ENCODE measurements at regions not wholly inside any gene's neighbourhood (a gene's known extent, or its start where the extent isn't known, plus 50 kb on each side); places are given as distances from the start of the nearest gene placed in this dataset.

GRCh38 chr20:20820104-20820503 lies 107.7 kb upstream of the RALGAPA2 start:
- no peaks in the 10 kb centered on the region for H3K9me3 Mint-ChIP-seq
- peaks cover 2% of the 10 kb centered on the region; the same call in 1 of the 2 replicates for H3K27me3 Mint-ChIP-seq (ENCODE audit: insufficient read depth)
- H3K36me3 Mint-ChIP-seq (ENCODE audit: low read depth) = no peaks in the 10 kb centered on the region
- H3K27ac Mint-ChIP-seq = no peak overlapping the region
- no peak overlapping the region for H3K4me3 Mint-ChIP-seq
- no peak for DNase-seq
- peaks cover 8% of the 10 kb centered on the region; the same call in 1 of the 2 replicates for H3K4me1 Mint-ChIP-seq (ENCODE audit: low read depth)
- TF ChIP-seq, protein P1, sequence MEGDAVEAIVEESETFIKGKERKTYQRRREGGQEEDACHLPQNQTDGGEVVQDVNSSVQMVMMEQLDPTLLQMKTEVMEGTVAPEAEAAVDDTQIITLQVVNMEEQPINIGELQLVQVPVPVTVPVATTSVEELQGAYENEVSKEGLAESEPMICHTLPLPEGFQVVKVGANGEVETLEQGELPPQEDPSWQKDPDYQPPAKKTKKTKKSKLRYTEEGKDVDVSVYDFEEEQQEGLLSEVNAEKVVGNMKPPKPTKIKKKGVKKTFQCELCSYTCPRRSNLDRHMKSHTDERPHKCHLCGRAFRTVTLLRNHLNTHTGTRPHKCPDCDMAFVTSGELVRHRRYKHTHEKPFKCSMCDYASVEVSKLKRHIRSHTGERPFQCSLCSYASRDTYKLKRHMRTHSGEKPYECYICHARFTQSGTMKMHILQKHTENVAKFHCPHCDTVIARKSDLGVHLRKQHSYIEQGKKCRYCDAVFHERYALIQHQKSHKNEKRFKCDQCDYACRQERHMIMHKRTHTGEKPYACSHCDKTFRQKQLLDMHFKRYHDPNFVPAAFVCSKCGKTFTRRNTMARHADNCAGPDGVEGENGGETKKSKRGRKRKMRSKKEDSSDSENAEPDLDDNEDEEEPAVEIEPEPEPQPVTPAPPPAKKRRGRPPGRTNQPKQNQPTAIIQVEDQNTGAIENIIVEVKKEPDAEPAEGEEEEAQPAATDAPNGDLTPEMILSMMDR (IDR thresholded peaks at IDR 0.05) = peak; percentile 52

DNA sequence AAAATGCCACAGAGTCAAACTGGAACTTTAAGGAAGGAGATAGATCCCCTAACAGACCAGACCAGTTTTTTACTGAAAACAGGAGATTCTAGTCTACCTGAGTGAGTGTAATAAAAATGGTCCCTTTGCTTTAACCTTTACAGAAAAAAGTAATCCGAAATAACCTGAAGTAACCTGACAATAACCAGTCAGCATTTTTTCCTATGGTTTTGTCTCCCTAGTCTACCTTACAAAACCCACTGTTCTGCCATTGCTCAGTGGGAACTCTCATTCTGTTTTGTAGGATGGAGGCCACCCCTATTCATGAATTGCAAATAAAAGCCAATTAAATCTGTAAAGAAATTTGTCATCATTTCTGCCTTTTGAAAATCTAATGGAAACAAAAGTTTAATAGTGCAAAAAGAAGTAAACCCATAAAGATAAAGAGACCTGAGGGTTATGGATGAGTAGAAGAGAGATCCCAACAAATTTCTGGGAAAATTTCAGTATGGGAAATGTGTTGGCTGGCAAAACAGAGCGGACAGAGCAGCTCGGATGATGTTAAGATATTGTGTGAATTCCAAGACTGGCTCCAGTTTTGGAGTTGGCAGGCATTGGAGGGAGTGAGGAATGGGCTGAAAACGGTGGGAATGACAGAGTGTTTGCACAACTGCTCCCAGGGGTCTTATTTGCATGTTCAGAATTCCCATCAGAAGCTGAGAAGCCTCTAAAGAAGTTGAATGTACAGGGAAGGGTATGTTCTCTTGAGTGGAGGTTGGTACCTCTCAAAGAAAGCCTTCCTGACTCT lies 104.7 kb upstream of the RALGAPA2 start:
- DNase-seq = no peak
- peaks cover 8% of the 10 kb centered on the region; the same call in 1 of the 2 replicates for H3K4me1 Mint-ChIP-seq (ENCODE audit: low read depth)
- TF ChIP-seq, protein P1 (IDR thresholded peaks at IDR 0.05) = no peak
- H3K27me3 Mint-ChIP-seq (ENCODE audit: insufficient read depth) = no peaks in the 10 kb centered on the region
- H3K9me3 Mint-ChIP-seq = no peaks in the 10 kb centered on the region
- H3K36me3 Mint-ChIP-seq (ENCODE audit: low read depth) = no peaks in the 10 kb centered on the region
- H3K4me3 Mint-ChIP-seq = no peak overlapping the region
- no peak overlapping the region for H3K27ac Mint-ChIP-seq

GRCh38 chr20:20815711-20816455 lies 103.4 kb upstream of the RALGAPA2 start:
- Mint-ChIP-seq H3K27me3 (ENCODE audit: insufficient read depth) (peaks cover 3% of the 10 kb centered on the region; the same call in 1 of the 2 replicates), H3K4me3 (no peak overlapping the region), H3K9me3 (no peaks in the 10 kb centered on the region), H3K27ac (no peak overlapping the region), H3K4me1 (ENCODE audit: low read depth) (peaks cover 7% of the 10 kb centered on the region; the same call in 1 of the 2 replicates), H3K36me3 (ENCODE audit: low read depth) (no peaks in the 10 kb centered on the region)
- TF ChIP-seq, protein P1 (IDR thresholded peaks at IDR 0.05) = no peak
- no peak for DNase-seq

GRCh38 chr20:20814685-20815084 lies 102.2 kb upstream of the RALGAPA2 start:
- no peaks in the 10 kb centered on the region for H3K36me3 Mint-ChIP-seq (ENCODE audit: low read depth)
- H3K27ac Mint-ChIP-seq = no peak overlapping the region
- H3K9me3 Mint-ChIP-seq = peaks cover 2% of the 10 kb centered on the region; the same call in 1 of the 2 replicates
- H3K4me1 Mint-ChIP-seq (ENCODE audit: low read depth) = no peaks in the 10 kb centered on the region
- TF ChIP-seq, protein P1 (IDR thresholded peaks at IDR 0.05) = no peak
- no peak overlapping the region for H3K4me3 Mint-ChIP-seq
- DNase-seq = no peak
- H3K27me3 Mint-ChIP-seq (ENCODE audit: insufficient read depth) = peaks cover 3% of the 10 kb centered on the region; the same call in 1 of the 2 replicates

DNA sequence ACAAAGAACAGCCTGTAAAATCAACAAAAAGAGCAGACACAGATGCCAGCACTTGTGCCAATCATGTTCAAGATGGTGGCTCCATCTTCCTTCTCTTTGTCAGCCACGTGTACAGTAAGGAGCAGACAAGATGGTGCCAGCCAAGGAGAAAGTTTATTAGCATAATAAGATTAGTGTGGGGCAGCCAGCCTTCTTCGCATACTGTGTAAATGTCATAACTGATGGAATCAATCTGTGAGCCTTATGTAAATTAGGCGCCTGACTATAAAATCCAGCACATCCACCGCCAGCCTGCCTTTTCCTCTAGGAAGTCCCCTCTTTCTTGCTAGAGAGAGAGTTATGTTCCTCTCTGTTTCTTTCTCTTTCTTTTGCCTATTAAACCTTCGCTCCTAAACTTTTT lies 99.7 kb upstream of the RALGAPA2 start:
- no peak for DNase-seq
- Mint-ChIP-seq H3K4me3 (no peak overlapping the region), H3K36me3 (ENCODE audit: low read depth) (no peaks in the 10 kb centered on the region), H3K4me1 (ENCODE audit: low read depth) (no peaks in the 10 kb centered on the region), H3K9me3 (peaks cover 4% of the 10 kb centered on the region; the same call in 1 of the 2 replicates), H3K27me3 (ENCODE audit: insufficient read depth) (peaks cover 3% of the 10 kb centered on the region; the same call in 1 of the 2 replicates), H3K27ac (no peak overlapping the region)
- TF ChIP-seq, protein P1 (IDR thresholded peaks at IDR 0.05) = no peak

Measured in HFFc6 (cell line).